ENCODE measurements at regions not wholly inside any gene's neighbourhood (a gene's known extent, or its start where the extent isn't known, plus 50 kb on each side); places are given as distances from the start of the nearest gene placed in this dataset.

DNA sequence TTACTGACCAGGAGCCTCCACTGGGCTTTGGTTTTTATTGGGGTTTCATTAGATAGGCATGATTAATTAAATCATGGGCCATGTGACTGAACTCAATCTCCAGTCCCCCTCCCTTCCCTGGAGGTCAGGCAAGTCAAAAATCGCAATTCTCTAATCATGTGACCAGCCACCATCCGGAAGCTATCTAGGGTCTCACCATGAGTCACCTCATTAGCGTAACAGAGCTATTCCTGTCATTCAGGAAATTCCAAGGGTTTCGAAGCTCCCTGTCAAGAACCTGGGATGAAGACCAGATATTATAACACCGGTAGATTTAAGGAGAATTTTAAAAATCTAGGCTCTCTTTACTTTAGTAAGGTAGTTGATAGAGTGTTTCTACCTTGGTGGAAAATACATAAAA is 180.3 kb upstream of the TCF4 start:
- no peak for TF ChIP-seq EP300 (IDR thresholded peaks at IDR 0.05)
- TF ChIP-seq JUN (IDR thresholded peaks at IDR 0.05): no peak
- TF ChIP-seq CTCF (IDR thresholded peaks at IDR 0.05): no peak
- TF ChIP-seq, protein P1, sequence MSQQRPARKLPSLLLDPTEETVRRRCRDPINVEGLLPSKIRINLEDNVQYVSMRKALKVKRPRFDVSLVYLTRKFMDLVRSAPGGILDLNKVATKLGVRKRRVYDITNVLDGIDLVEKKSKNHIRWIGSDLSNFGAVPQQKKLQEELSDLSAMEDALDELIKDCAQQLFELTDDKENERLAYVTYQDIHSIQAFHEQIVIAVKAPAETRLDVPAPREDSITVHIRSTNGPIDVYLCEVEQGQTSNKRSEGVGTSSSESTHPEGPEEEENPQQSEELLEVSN (IDR thresholded peaks at IDR 0.05; ENCODE audit: borderline replicate concordance, low read depth): no peak
